ENCODE measurements at regions not wholly inside any gene's neighbourhood (a gene's known extent, or its start where the extent isn't known, plus 50 kb on each side); places are given as distances from the start of the nearest gene placed in this dataset.

DNA sequence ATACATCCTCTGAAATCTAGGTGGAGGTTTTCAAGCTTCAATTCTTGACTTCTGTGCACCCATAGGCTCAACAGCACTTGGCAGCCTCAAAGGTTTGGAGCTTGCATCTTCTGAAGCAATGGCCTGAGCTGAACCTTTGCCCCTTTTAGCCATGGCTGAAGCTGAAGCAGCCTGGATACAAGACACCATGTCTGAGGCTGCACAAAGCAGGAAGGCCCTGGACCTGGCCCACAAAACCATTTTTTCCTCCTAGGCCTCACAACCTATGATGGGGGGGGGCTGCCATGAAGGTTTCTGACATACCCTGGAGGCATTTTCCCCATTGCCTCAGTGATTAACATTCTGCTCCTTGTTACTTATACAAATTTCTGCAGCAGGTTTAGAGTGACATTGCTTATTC, 173.3 kb upstream of the PRMT6 start:
- no TSS peak for BruUV-seq (replicated peaks)
- DNase-seq (ENCODE audit: low read depth, low spot score) = no peak
- in situ Hi-C loops (cut with HindIII; ENCODE audit: low pct_unique_long_range_greater_than_20kb, low sequenced_read_pairs) (no loop called here), intact Hi-C loops (cut with micrococcal nuclease; ENCODE audit: unreplicated experiment) (no loop called here)
- no peak overlapping the region for H3K27ac ChIP-seq (ENCODE audit: low read length)
- no peak for TF ChIP-seq SIN3A (IDR thresholded peaks at IDR 0.05; ENCODE audit: borderline replicate concordance, insufficient read depth, low read depth, low read length)
- TF ChIP-seq, protein P1, sequence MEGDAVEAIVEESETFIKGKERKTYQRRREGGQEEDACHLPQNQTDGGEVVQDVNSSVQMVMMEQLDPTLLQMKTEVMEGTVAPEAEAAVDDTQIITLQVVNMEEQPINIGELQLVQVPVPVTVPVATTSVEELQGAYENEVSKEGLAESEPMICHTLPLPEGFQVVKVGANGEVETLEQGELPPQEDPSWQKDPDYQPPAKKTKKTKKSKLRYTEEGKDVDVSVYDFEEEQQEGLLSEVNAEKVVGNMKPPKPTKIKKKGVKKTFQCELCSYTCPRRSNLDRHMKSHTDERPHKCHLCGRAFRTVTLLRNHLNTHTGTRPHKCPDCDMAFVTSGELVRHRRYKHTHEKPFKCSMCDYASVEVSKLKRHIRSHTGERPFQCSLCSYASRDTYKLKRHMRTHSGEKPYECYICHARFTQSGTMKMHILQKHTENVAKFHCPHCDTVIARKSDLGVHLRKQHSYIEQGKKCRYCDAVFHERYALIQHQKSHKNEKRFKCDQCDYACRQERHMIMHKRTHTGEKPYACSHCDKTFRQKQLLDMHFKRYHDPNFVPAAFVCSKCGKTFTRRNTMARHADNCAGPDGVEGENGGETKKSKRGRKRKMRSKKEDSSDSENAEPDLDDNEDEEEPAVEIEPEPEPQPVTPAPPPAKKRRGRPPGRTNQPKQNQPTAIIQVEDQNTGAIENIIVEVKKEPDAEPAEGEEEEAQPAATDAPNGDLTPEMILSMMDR (IDR thresholded peaks at IDR 0.05) = no peak
- no peak for TF ChIP-seq POLR2AphosphoS5 (IDR thresholded peaks at IDR 0.05; ENCODE audit: low read depth, low read length)
- TF ChIP-seq, protein P2, sequence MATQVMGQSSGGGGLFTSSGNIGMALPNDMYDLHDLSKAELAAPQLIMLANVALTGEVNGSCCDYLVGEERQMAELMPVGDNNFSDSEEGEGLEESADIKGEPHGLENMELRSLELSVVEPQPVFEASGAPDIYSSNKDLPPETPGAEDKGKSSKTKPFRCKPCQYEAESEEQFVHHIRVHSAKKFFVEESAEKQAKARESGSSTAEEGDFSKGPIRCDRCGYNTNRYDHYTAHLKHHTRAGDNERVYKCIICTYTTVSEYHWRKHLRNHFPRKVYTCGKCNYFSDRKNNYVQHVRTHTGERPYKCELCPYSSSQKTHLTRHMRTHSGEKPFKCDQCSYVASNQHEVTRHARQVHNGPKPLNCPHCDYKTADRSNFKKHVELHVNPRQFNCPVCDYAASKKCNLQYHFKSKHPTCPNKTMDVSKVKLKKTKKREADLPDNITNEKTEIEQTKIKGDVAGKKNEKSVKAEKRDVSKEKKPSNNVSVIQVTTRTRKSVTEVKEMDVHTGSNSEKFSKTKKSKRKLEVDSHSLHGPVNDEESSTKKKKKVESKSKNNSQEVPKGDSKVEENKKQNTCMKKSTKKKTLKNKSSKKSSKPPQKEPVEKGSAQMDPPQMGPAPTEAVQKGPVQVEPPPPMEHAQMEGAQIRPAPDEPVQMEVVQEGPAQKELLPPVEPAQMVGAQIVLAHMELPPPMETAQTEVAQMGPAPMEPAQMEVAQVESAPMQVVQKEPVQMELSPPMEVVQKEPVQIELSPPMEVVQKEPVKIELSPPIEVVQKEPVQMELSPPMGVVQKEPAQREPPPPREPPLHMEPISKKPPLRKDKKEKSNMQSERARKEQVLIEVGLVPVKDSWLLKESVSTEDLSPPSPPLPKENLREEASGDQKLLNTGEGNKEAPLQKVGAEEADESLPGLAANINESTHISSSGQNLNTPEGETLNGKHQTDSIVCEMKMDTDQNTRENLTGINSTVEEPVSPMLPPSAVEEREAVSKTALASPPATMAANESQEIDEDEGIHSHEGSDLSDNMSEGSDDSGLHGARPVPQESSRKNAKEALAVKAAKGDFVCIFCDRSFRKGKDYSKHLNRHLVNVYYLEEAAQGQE (IDR thresholded peaks at IDR 0.05; ENCODE audit: insufficient read depth in 1 of 2, low read depth in 2 of 2, low read length in 1 of 2) = no peak
- no peak for TF ChIP-seq TCF7L2 (IDR thresholded peaks at IDR 0.05; ENCODE audit: low read depth, low read length)
- POLR2A ChIA-PET = interaction anchor here (0.6 kb wide), 1 partner anchor 174 kb away, joined by 3 read pairs; no protein-coding TSS in a partner anchor
- no peaks in the 10 kb centered on the region for H3K4me1 ChIP-seq (ENCODE audit: control insufficient read depth, insufficient read depth, low read length)
- CTCF ChIA-PET = no interaction called here
- no peaks in the 10 kb centered on the region for H3K27me3 ChIP-seq (ENCODE audit: control insufficient read depth, insufficient read depth, low read length)
- no peak for ATAC-seq
- no peaks in the 10 kb centered on the region for H3K9me3 ChIP-seq (ENCODE audit: control insufficient read depth, insufficient read depth, low read depth, low read length)
- H3K4me3 ChIP-seq (ENCODE audit: low read depth in 2 of 2, low read length in 2 of 2) = no peak overlapping the region
- no peaks in the 10 kb centered on the region for H3K36me3 ChIP-seq (ENCODE audit: control insufficient read depth, insufficient read depth, low read length)

DNA sequence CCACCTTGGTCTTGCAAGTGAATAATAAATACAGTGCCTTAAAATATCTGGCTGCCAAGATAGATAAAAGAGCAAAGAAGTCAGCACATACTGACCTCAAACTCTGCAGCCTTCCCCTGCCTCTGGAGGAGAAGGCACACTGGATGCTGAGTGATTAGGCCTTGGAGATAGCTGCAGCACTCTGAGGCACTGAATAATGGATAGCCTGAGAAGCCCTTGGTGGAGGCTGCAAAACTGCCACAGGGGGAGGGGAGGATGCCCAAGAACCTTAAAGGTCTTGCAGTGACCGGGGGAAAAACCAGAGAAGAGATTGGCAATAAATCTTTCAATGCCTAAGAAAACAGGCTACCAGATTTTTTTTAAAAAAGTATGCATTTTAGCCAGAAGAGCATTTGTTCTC, 167.4 kb upstream of the PRMT6 start:
- CTCF ChIA-PET = no interaction called here
- intact Hi-C loops (cut with micrococcal nuclease; ENCODE audit: unreplicated experiment) = no loop called here
- ATAC-seq = no peak

More for the DNA sequence above, 167.4 kb upstream of the PRMT6 start:
- no peaks in the 10 kb centered on the region for H3K36me3 ChIP-seq (ENCODE audit: control insufficient read depth, insufficient read depth, low read length)
- H3K9me3 ChIP-seq (ENCODE audit: control insufficient read depth, insufficient read depth, low read depth, low read length) = no peaks in the 10 kb centered on the region
- in situ Hi-C loops (cut with HindIII; ENCODE audit: low pct_unique_long_range_greater_than_20kb, low sequenced_read_pairs) = no loop called here
- H3K27ac ChIP-seq (ENCODE audit: low read length) = no peak overlapping the region
- no peak for DNase-seq (ENCODE audit: low read depth, low spot score)
- H3K4me3 ChIP-seq (ENCODE audit: low read depth in 2 of 2, low read length in 2 of 2) = no peak overlapping the region
- no TSS peak for BruUV-seq (replicated peaks)
- POLR2A ChIA-PET = no interaction called here
- no peak for TF ChIP-seq SIN3A (IDR thresholded peaks at IDR 0.05; ENCODE audit: borderline replicate concordance, insufficient read depth, low read depth, low read length)
- no peak for TF ChIP-seq TCF7L2 (IDR thresholded peaks at IDR 0.05; ENCODE audit: low read depth, low read length)
- no peak for TF ChIP-seq POLR2AphosphoS5 (IDR thresholded peaks at IDR 0.05; ENCODE audit: low read depth, low read length)
- TF ChIP-seq, protein P2 (IDR thresholded peaks at IDR 0.05; ENCODE audit: insufficient read depth in 1 of 2, low read depth in 2 of 2, low read length in 1 of 2) = no peak
- TF ChIP-seq, protein P1 (IDR thresholded peaks at IDR 0.05) = no peak
- H3K4me1 ChIP-seq (ENCODE audit: control insufficient read depth, insufficient read depth, low read length) = no peaks in the 10 kb centered on the region
- H3K27me3 ChIP-seq (ENCODE audit: control insufficient read depth, insufficient read depth, low read length) = no peaks in the 10 kb centered on the region

All from Panc1 (cell line).